GM21825 (cell line): ENCODE measurements at regions not wholly inside any gene's neighbourhood (a gene's known extent, or its start where the extent isn't known, plus 50 kb on each side); places are given as distances from the start of the nearest gene placed in this dataset.
"Not testable (repeated sequence)": the region's sequence is repeated elsewhere in the genome, so short reads cannot be mapped to it uniquely, and the experiment has no call there.

Source experiments
- ATAC-seq: cut with Tn5 transposase; IDR thresholded peaks from one replicate; pipeline ENCODE4 v1.9.1; 2021; ENCODE audit warnings: mild to moderate bottlenecking, moderate library complexity; ENCODE audit not compliant: unreplicated experiment

- no peak for ATAC-seq
These were observed 262.4 kb upstream of the PDE3A start for GRCh38 chr12:20105943-20106342.

- no peak for ATAC-seq
These were observed 258.7 kb upstream of the PDE3A start for GRCh38 chr12:20109676-20110075.

DNA sequence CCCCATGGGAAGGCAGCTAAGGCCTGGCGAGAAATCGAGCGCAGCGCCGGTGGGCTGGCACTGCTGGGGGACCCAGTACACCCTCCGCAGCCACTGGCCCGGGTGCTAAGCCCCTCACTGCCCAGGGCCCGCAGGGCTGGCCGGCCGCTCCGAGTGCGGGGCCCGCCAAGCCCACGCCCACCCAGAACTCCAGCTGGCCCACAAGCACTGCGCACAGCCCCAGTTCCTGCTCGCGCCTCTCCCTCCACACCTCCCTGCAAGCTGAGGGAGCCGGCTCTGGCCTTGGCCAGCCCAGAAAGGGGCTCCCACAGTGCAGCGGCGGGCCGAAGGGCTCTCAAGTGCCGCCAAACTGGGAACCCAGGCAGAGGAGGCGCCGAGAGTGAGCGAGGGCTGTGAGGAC, 253.0 kb upstream of the PDE3A start:
- not testable (repeated sequence) for ATAC-seq

DNA sequence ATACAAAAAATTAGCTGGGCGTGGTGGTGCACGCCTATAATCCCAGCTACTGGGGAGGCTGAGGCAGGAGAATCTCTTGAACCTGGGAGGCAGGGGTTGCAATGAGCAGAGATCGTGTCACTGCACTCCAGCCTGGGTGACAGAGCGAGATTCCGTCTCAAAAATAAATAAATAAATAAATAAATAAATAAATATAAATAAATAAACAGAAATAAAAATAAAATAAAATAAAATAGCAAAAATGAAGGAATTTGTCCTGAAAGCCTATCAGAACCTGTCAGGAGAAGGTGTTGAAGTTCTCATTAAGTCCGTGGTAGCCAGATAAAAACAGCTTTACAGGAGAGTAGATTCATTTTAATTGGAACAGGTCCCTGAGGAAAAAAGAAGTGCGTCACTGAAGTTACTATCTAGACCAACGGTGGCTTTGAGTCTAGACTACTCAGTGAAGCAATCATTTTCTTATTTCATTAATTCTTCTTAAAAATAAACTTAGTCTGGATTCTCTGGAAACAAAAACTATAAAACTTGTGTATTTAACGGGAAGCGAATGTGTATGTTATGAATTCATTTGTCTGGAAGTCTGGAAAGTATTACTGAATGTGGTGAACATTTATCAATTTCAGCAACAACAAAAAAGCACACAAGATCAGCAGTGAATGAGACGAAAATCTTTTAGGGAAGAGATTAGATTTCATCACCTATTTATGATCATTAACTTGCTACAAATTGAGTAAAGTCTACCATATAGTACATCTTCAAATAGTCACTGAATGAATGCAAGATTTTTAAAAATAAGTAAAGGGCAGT, 248.5 kb upstream of the PDE3A start:
- ATAC-seq = no peak

GRCh38 chr12:20120403-20120725, 248.0 kb upstream of the PDE3A start:
- no peak for ATAC-seq

DNA sequence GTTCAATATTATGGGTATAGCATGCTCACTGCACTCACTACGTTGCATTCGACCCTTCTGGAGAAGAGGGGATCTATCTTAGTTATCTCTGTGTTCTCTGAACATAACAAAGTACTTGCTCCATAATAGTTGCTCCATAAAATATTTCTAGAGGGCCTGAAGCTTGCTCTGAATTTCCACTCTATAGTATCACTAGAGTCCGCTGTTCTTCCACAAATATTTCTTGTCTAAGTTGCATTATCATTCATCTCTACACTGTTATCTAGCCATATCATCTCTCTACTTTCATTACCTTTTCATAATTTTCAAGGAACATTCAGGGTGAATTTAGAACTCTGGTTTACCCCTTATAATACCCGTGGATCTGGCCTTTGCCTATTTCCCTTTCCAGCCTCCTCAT, 246.1 kb upstream of the PDE3A start:
- no peak for ATAC-seq

DNA sequence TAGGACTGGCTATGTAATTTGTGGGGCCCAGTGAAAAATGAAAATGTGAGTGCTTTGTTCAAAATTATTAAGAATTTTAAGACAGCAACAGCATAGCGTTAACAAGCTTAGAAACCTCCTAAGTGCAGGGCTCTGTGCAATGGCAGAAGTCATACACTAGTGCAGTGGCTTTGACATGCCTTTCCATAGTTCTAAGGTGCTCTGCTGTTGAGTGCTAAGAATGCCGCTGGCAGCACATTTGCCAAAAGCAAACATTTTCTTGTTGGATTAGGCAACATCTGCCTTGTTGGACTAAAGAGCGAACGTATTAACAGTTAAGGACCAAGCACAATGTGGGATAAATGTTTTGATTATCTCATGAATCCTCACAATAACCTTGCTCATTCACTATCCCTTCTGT, 244.9 kb upstream of the PDE3A start:
- ATAC-seq = no peak

GRCh38 chr12:20125276-20125798, 243.0 kb upstream of the PDE3A start:
- no peak for ATAC-seq

DNA sequence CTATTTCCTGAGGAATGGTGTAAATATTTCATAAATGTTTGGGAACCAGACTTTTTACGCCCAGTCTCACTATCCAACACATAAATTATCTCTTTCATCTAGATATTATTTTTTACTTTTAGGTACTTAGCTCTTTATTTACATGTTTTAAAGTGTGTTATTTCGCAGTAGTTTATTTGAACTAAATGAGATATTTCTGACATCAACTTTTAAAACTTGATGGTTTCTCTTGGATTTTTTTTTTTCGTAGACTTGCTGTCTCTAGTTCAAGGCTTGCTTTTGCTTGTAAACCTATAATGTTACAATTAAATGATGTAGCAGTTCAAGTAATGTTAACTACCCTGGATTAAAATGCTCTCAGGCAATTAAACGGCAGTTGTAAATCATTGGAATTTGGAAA, 241.7 kb upstream of the PDE3A start:
- no peak for ATAC-seq

- no peak for ATAC-seq
These were observed 240.9 kb upstream of the PDE3A start for GRCh38 chr12:20127413-20127812.

GRCh38 chr12:20128928-20129327, 239.4 kb upstream of the PDE3A start:
- no peak for ATAC-seq

GRCh38 chr12:20132818-20133217, 235.5 kb upstream of the PDE3A start:
- no peak for ATAC-seq

DNA sequence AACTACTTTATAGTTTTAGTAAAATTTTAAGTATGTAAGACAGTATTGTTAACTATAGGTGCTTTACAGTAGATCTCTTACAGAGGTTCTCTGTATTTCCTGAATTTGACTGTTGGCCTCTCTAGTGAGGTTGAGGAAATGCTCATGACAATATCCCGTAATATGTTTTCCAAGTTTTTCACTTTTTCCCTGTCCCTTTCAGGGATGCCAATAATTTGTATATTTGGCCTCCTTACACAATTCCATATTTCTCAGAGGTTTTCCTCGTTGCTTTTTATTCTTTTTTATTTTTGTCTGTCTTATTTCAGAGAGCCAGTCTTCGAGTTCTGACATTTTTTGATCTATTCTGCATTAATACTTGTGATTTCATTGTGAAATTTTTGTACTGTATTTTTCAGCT, 233.7 kb upstream of the PDE3A start:
- ATAC-seq = no peak

DNA sequence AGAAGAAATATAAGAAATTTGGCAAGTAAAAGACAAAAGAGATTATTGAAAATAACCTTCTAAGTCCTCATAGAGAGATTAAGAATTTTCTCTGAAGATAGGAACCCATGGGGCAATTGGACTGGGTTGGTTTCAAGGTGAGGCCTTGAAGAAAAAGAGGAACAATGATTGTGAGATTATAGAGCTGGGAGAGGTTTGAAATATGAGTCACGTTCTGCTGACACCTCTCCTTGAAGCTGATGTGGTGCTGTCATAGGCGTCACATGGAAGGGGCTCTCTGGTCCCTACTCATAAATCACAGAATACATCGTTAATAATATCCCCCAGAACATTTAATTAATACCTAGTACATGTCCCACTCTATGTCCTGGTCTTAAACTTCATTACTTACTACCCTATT, 227.6 kb upstream of the PDE3A start:
- no peak for ATAC-seq

GRCh38 chr12:20142316-20142715, 226.0 kb upstream of the PDE3A start:
- no peak for ATAC-seq

DNA sequence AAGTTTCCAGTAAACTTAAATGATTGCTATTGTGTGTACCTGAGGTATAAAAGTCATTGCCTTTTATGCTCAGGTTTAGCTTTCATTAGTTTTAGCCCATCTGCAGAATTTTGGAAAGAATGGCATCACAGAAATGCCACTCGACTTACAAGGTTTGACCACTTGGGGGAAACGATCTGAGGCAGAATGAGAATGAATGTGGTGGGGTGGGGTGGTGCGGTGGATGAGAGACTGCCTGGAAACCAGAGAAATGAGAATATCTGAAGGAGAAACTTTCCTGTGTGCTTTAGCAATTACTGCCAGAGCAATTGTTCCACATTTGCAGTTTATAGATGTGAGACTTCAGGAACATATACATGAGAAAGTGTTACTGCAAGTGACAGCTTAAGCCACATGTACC, 225.4 kb upstream of the PDE3A start:
- ATAC-seq = no peak

- ATAC-seq = no peak
These were observed 224.0 kb upstream of the PDE3A start for GRCh38 chr12:20144341-20144740.

GRCh38 chr12:20148241-20148640, 220.1 kb upstream of the PDE3A start:
- no peak for ATAC-seq

DNA sequence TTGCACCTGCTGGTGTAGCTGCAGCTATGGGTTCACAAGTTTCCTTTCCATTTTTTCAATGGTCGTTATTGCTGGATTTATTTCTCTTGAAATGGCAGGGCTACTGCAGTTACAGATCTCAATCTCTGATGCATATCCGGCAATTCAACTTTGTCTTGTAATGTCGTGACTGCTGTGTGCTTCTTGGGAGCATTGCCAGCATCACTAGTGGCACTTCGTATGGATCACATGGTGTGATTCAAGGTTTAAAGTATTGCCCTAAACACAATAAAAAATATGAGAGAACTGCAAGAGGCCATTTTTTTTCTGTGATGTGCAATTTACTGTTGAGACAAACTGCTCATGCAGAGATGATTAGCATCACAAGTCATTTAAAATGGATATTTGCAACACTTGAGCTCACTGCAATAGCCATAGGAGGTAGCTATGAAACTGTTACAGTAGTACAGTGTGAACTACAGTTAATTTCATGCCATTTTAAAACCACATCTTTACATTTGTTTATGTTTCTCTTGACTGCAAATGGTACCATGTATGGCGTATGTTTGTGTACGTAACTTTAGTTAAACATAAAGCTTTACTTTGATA, 217.4 kb upstream of the PDE3A start:
- ATAC-seq = no peak

- no peak for ATAC-seq
These were observed 214.3 kb upstream of the PDE3A start for GRCh38 chr12:20154052-20154451.

DNA sequence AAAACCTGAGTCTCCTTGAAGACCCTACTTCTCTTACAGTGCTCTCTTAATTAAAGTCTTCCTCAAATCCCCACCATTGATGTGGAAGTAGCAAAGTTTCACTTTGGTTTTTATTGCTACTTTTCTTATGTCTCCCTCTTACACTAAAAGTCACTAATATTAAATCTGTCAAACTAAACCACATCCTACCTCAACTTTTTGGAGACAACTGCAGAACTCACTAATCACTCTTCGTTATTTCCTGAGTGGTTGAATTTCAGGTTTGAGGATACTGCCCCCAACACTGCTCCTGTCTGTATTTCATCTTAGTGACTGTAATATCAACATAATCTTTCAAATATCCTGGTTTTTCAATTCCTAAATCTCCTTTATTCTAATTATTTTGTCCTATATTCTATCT, 213.0 kb upstream of the PDE3A start:
- ATAC-seq = no peak

DNA sequence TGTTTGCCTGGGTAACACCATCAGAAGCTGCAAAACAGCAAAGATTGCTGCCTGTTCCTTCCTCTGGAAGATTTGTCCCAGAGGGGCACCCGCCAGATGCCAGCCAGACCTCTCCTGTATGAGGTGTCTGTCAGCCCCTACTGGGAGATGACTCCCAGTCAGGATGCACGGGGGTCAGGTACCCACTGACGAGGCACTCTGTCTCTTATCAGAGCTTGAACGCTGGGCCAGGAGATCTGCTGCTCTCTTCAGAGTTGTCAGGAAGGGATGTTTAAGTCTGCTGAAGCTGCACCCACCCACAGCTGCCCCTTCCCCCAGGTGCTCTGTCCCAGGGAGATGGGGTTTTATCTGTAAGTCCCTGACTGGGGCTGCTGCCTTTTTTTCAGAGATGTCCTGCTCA, 207.4 kb upstream of the PDE3A start:
- not testable (repeated sequence) for ATAC-seq
